ENCODE measurements at regions not wholly inside any gene's neighbourhood (a gene's known extent, or its start where the extent isn't known, plus 50 kb on each side); places are given as distances from the start of the nearest gene placed in this dataset.

- Histone ChIP-seq H4K20me1 (ENCODE audit: insufficient read depth, low read length) (no peaks in the 10 kb centered on the region), H3K79me2 (ENCODE audit: insufficient read depth, low read depth, low read length) (no peaks in the 10 kb centered on the region), H3K9me2 (ENCODE audit: insufficient read depth, low read length) (no peaks in the 10 kb centered on the region), H3K4me2 (ENCODE audit: low read length) (no peak overlapping the region), H3K4me3 (ENCODE audit: low read depth, low read length, poor library complexity, severe bottlenecking) (no peak overlapping the region), H3K36me3 (ENCODE audit: insufficient read depth, low read length) (no peaks in the 10 kb centered on the region), H3K27ac (ENCODE audit: low read depth, low read length, poor library complexity, severe bottlenecking) (no peak overlapping the region), H3K9me3 (ENCODE audit: low read length) (no peaks in the 10 kb centered on the region), H3K4me1 (ENCODE audit: insufficient read depth, low read length, poor library complexity, severe bottlenecking) (no peaks in the 10 kb centered on the region), H2AFZ (ENCODE audit: low read length) (no peak overlapping the region)
- no peak for DNase-seq (ENCODE audit: low spot score)
- intact Hi-C loops (cut with micrococcal nuclease; ENCODE audit: unreplicated experiment), result no loop called here
- CTCF ChIA-PET (ENCODE audit: unreplicated experiment), result no interaction called here
- no TSS peak for BruUV-seq (replicated peaks)
- POLR2A ChIA-PET, result no interaction called here
- no peak for TF ChIP-seq EZH2phosphoT487 (IDR thresholded peaks at IDR 0.05; ENCODE audit: borderline replicate concordance, low read depth, low read length)
- no peak for TF ChIP-seq CTCF (conservative IDR thresholded peaks at IDR 0.05; ENCODE audit: low read length)
These were observed 443.4 kb downstream of the DTWD2 start for GRCh38 chr5:118544887-118545449.

GRCh38 chr5:118533923-118534322 lies 454.4 kb downstream of the DTWD2 start:
- no peaks in the 10 kb centered on the region for H3K9me2 ChIP-seq (ENCODE audit: insufficient read depth, low read length)
- POLR2A ChIA-PET, result no interaction called here
- no peak overlapping the region for H3K4me3 ChIP-seq (ENCODE audit: low read depth, low read length, poor library complexity, severe bottlenecking)
- no peak for TF ChIP-seq EZH2phosphoT487 (IDR thresholded peaks at IDR 0.05; ENCODE audit: borderline replicate concordance, low read depth, low read length)
- TF ChIP-seq CTCF (conservative IDR thresholded peaks at IDR 0.05; ENCODE audit: low read length), result no peak
- H3K79me2 ChIP-seq (ENCODE audit: insufficient read depth, low read depth, low read length), result no peaks in the 10 kb centered on the region
- H3K27ac ChIP-seq (ENCODE audit: low read depth, low read length, poor library complexity, severe bottlenecking), result no peak overlapping the region
- H3K36me3 ChIP-seq (ENCODE audit: insufficient read depth, low read length), result no peaks in the 10 kb centered on the region
- CTCF ChIA-PET (ENCODE audit: unreplicated experiment), result no interaction called here
- no TSS peak for BruUV-seq (replicated peaks)
- no peaks in the 10 kb centered on the region for H3K9me3 ChIP-seq (ENCODE audit: low read length)
- H4K20me1 ChIP-seq (ENCODE audit: insufficient read depth, low read length), result no peaks in the 10 kb centered on the region
- H3K4me1 ChIP-seq (ENCODE audit: insufficient read depth, low read length, poor library complexity, severe bottlenecking), result no peaks in the 10 kb centered on the region
- intact Hi-C loops (cut with micrococcal nuclease; ENCODE audit: unreplicated experiment), result no loop called here
- H3K4me2 ChIP-seq (ENCODE audit: low read length), result no peak overlapping the region
- no peak for DNase-seq (ENCODE audit: low spot score)
- H2AFZ ChIP-seq (ENCODE audit: low read length), result no peak overlapping the region

GRCh38 chr5:118533156-118533555 lies 455.2 kb downstream of the DTWD2 start:
- H3K9me2 ChIP-seq (ENCODE audit: insufficient read depth, low read length), result no peaks in the 10 kb centered on the region

More at GRCh38 chr5:118533156-118533555, 455.2 kb downstream of the DTWD2 start:
- Histone ChIP-seq H3K36me3 (ENCODE audit: insufficient read depth, low read length) (no peaks in the 10 kb centered on the region), H4K20me1 (ENCODE audit: insufficient read depth, low read length) (no peaks in the 10 kb centered on the region), H3K27ac (ENCODE audit: low read depth, low read length, poor library complexity, severe bottlenecking) (no peak overlapping the region), H3K4me3 (ENCODE audit: low read depth, low read length, poor library complexity, severe bottlenecking) (no peak overlapping the region), H3K79me2 (ENCODE audit: insufficient read depth, low read depth, low read length) (no peaks in the 10 kb centered on the region), H3K9me3 (ENCODE audit: low read length) (no peaks in the 10 kb centered on the region), H2AFZ (ENCODE audit: low read length) (no peak overlapping the region), H3K4me1 (ENCODE audit: insufficient read depth, low read length, poor library complexity, severe bottlenecking) (no peaks in the 10 kb centered on the region), H3K4me2 (ENCODE audit: low read length) (no peak overlapping the region)
- no peak for DNase-seq (ENCODE audit: low spot score)
- ChIA-PET POLR2A (no interaction called here), CTCF (ENCODE audit: unreplicated experiment) (no interaction called here)
- intact Hi-C loops (cut with micrococcal nuclease; ENCODE audit: unreplicated experiment), result no loop called here
- no TSS peak for BruUV-seq (replicated peaks)
- no peak for TF ChIP-seq EZH2phosphoT487 (IDR thresholded peaks at IDR 0.05; ENCODE audit: borderline replicate concordance, low read depth, low read length)
- TF ChIP-seq CTCF (conservative IDR thresholded peaks at IDR 0.05; ENCODE audit: low read length), result no peak
